Mesendoderm (in vitro differentiated cells): ENCODE measurements at regions not wholly inside any gene's neighbourhood (a gene's known extent, or its start where the extent isn't known, plus 50 kb on each side); places are given as distances from the start of the nearest gene placed in this dataset.

Source experiments
- DNase-seq: peaks from one replicate; pipeline ENCODE4 v3.0.0; 2013
- H2AK5ac ChIP-seq: 2 replicates; pipeline ENCODE4 v1.6.1; 2013; ENCODE audit warnings: low read length, inconsistent platforms
- H2BK120ac ChIP-seq: 2 replicates; pipeline ENCODE4 v1.6.1; 2013; ENCODE audit warnings: low read depth, mild to moderate bottlenecking, low read length, moderate library complexity, mixed read lengths
- H2BK15ac ChIP-seq: replicated peaks from 2 replicates; pipeline ENCODE4 v1.6.1; 2013; ENCODE audit warnings: low read depth, mild to moderate bottlenecking, moderate library complexity
- H2BK5ac ChIP-seq: 2 replicates; pipeline ENCODE4 v1.6.1; 2013; ENCODE audit warnings: low read length, inconsistent platforms
- H3K18ac ChIP-seq: 2 replicates; pipeline ENCODE4 v1.6.1; 2013; ENCODE audit warnings: mild to moderate bottlenecking, low read length, mixed read lengths
- H3K23ac ChIP-seq: one replicate; pipeline ENCODE4 v1.6.1; 2013; ENCODE audit warnings: low read length
- H3K27ac ChIP-seq: 2 replicates; pipeline ENCODE4 v1.5.1; 2013; ENCODE audit warnings: low read depth, mild to moderate bottlenecking, inconsistent platforms, low read length, moderate library complexity
- H3K27me3 ChIP-seq: 2 replicates; pipeline ENCODE4 v1.6.1; 2013; ENCODE audit warnings: low read length, control low read depth, mild to moderate bottlenecking, inconsistent platforms; ENCODE audit not compliant: insufficient read depth, poor library complexity
- H3K36me3 ChIP-seq: 2 replicates; pipeline ENCODE4 v1.6.1; 2013; ENCODE audit warnings: low read length, inconsistent platforms; ENCODE audit not compliant: control insufficient read depth, insufficient read depth
- H3K4ac ChIP-seq: one replicate; pipeline ENCODE4 v1.6.1; 2013; ENCODE audit warnings: low read depth, mild to moderate bottlenecking, low read length, moderate library complexity
- H3K4me1 ChIP-seq: 2 replicates; pipeline ENCODE4 v1.6.1; 2013; ENCODE audit warnings: low read depth, low read length, inconsistent platforms; ENCODE audit not compliant: control insufficient read depth
- H3K4me2 ChIP-seq: 2 replicates; pipeline ENCODE4 v1.6.1; 2013; ENCODE audit warnings: low read length
- H3K4me3 ChIP-seq: 2 replicates; pipeline ENCODE4 v1.5.1; 2013; ENCODE audit warnings: mild to moderate bottlenecking, low read length
- H3K56ac ChIP-seq: one replicate; pipeline ENCODE4 v1.6.1; 2013; ENCODE audit warnings: low read length
- H3K79me1 ChIP-seq: 2 replicates; pipeline ENCODE4 v1.6.1; 2013; ENCODE audit warnings: low read length, inconsistent platforms
- H3K79me2 ChIP-seq: 2 replicates; pipeline ENCODE4 v1.6.1; 2013; ENCODE audit warnings: mild to moderate bottlenecking, low read length; ENCODE audit not compliant: control insufficient read depth, insufficient read depth
- H3K9ac ChIP-seq: 2 replicates; pipeline ENCODE4 v1.6.1; 2013; ENCODE audit warnings: low read length, inconsistent platforms
- H4K5ac ChIP-seq: one replicate; pipeline ENCODE4 v1.6.1; 2013; ENCODE audit warnings: low read length
- H4K8ac ChIP-seq: one replicate; pipeline ENCODE4 v1.6.1; 2013; ENCODE audit warnings: low read depth, mild to moderate bottlenecking, control low read depth, low read length, moderate library complexity
- WGBS: extraction: QIAGEN DNeasy Blood & Tissue Kit; methylation state at CpG from one replicate; pipeline ENCODE4 v1.1.7; 2013; ENCODE audit warnings: low lambda C conversion rate, missing lambda C conversion rate; ENCODE audit not compliant: insufficient coverage; ENCODE audit errors: extremely low coverage; 5-methylcytosine and 5-hydroxymethylcytosine counted together

DNA sequence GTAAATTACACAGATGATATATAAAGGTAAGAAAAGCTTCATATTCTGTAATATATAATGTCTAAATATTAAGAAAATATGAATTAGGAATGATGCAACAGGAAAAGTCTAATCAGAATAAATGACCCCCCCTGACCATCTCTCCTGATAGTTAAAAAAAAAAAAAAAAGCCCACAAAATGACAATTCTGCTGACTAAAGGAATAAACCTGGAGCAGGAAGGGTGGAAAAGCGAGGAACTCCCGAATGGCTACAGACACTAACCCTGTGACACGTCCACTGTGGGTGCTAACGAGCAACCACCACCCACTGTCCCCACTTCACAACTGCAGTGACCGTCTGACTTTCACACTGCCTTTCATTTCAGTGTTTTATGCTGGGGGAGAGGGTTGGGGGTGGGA is 67.6 kb upstream of the FOXQ1 start:
- H2BK120ac ChIP-seq: no peak overlapping the region
- H3K27ac ChIP-seq: no peak overlapping the region
- no CpG with 5 or more reads among the region's 5 CpGs for WGBS
- no peak overlapping the region for H3K23ac ChIP-seq
- H2BK15ac ChIP-seq: no peak overlapping the region
- no peaks in the 10 kb centered on the region for H3K27me3 ChIP-seq
- H2AK5ac ChIP-seq: no peak overlapping the region
- no peak overlapping the region for H3K18ac ChIP-seq
- H4K5ac ChIP-seq: no peak overlapping the region
- no peaks in the 10 kb centered on the region for H3K36me3 ChIP-seq
- no peak overlapping the region for H2BK5ac ChIP-seq
- H3K79me2 ChIP-seq: no peaks in the 10 kb centered on the region
- H3K4me3 ChIP-seq: no peak overlapping the region
- DNase-seq: no peak
- H3K4me1 ChIP-seq: no peaks in the 10 kb centered on the region
- H3K9ac ChIP-seq: no peak overlapping the region
- H3K4ac ChIP-seq: no peak overlapping the region
- H3K56ac ChIP-seq: no peak overlapping the region
- no peak overlapping the region for H3K4me2 ChIP-seq
- H3K79me1 ChIP-seq: no peaks in the 10 kb centered on the region
- H4K8ac ChIP-seq: no peak overlapping the region

DNA sequence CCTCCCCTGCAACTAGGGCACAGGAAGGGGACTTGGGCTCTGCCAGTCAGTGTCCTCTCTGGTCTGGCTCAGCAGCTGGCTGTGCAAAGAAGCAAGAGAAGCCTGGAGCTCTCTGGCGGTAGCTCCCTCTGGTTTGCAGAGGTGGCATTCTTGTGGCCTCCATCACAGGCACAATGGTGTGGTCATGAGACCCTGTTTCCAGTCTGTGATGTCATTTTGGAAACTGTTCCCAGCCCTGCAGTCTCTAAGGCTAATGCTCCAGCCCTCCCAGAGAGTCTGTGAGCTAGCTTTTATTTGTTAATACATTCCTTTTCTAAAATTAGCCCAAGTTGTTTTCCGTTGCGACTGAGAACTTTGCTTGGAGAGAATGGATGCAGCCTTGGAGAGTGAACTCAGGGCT is 69.5 kb upstream of the FOXQ1 start:
- H3K27me3 ChIP-seq: no peaks in the 10 kb centered on the region
- H3K18ac ChIP-seq: no peak overlapping the region
- H3K9ac ChIP-seq: no peak overlapping the region
- H3K79me1 ChIP-seq: no peaks in the 10 kb centered on the region
- no peak overlapping the region for H3K4me3 ChIP-seq
- no peak overlapping the region for H3K4me2 ChIP-seq
- H2AK5ac ChIP-seq: no peak overlapping the region
- no peak overlapping the region for H3K4ac ChIP-seq
- H4K8ac ChIP-seq: no peak overlapping the region
- H3K27ac ChIP-seq: no peak overlapping the region
- H3K56ac ChIP-seq: no peak overlapping the region
- no peaks in the 10 kb centered on the region for H3K79me2 ChIP-seq
- peak; percentile 6 for DNase-seq
- H3K23ac ChIP-seq: no peak overlapping the region
- H2BK120ac ChIP-seq: no peak overlapping the region
- no peak overlapping the region for H2BK15ac ChIP-seq
- no peaks in the 10 kb centered on the region for H3K4me1 ChIP-seq
- H2BK5ac ChIP-seq: no peak overlapping the region
- no peaks in the 10 kb centered on the region for H3K36me3 ChIP-seq
- WGBS: no CpG with 5 or more reads among the region's 3 CpGs
- H4K5ac ChIP-seq: no peak overlapping the region

DNA sequence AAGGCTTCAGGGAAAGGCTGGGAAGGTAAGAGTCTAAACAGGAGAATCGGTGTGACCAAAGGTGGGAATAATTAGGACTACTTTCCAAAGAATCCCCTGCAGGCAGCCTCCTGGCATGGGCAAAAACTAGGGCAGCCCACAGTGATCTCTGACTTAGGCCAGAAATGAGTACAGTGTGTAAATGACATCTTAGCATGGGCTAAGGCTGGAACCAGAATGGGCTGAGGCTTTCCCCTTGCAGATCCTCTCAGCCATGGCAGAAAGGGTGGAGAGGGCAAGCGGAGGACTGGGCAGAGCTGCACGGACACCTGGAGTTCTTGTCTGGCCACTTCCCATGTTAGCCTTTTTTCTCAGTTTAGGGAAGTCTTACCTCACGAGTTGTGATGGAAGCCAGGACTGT is 69.9 kb upstream of the FOXQ1 start:
- H3K27ac ChIP-seq: no peak overlapping the region

DNA sequence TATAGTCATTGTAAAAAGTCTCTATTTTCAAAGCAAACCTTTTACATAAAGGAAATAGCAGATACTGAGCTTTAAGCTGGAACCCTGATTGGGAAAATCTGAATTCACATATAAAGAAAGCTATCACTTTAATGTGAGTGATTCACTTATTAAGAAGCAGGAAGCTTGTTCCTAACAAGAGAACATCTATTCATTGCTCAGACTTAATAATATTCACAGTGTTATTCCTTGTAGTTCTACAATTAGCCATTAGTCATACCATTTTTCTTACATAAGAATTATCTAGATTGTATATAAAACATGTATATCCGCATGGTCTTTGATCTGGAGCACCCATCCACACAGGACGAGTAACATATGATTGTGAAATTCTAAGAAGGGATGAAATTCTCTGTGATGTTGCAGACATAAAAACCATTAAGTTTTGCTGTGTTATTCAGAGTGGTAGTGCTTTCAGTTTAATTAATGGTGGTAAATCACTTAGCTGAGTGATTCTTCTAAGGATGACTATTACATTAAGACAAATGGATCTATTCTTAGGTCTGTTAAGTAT is 71.1 kb upstream of the FOXQ1 start:
- Histone ChIP-seq H3K18ac (no peak overlapping the region), H3K4me2 (no peak overlapping the region)

More for the DNA sequence above, 69.9 kb upstream of the FOXQ1 start:
- no peak overlapping the region for H4K5ac ChIP-seq
- no peak overlapping the region for H3K4me2 ChIP-seq
- no peak for DNase-seq
- H3K23ac ChIP-seq: no peak overlapping the region
- no peaks in the 10 kb centered on the region for H3K36me3 ChIP-seq
- H2BK5ac ChIP-seq: no peak overlapping the region
- no peak overlapping the region for H3K4me3 ChIP-seq
- no peak overlapping the region for H3K18ac ChIP-seq
- H3K27me3 ChIP-seq: no peaks in the 10 kb centered on the region
- WGBS: no CpG with 5 or more reads among the region's 4 CpGs
- no peak overlapping the region for H4K8ac ChIP-seq
- H3K4me1 ChIP-seq: no peaks in the 10 kb centered on the region
- no peaks in the 10 kb centered on the region for H3K79me1 ChIP-seq
- no peak overlapping the region for H3K9ac ChIP-seq
- no peaks in the 10 kb centered on the region for H3K79me2 ChIP-seq
- no peak overlapping the region for H2BK15ac ChIP-seq
- no peak overlapping the region for H3K56ac ChIP-seq
- H2AK5ac ChIP-seq: no peak overlapping the region
- no peak overlapping the region for H3K4ac ChIP-seq
- no peak overlapping the region for H2BK120ac ChIP-seq

DNA sequence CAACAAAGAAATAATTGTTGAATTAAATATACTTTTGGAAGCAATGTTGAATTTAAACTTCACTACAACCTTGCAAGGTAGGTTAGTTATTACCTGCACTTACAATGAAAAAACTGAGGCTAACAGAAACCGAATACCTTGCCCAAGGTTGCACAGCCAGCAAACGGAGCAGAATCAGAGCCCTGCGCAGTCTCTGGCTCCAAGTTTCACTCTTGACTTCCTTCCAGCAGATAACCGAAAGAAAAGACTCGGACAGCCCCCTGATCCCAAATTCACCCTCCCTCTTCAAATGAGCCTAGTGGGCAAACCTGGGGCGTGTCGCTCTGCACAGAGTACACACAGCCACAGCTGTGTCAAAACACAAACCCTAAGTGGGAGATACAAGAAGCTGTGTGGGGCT is 72.1 kb upstream of the FOXQ1 start:
- H3K79me1 ChIP-seq: no peaks in the 10 kb centered on the region
- H3K23ac ChIP-seq: no peak overlapping the region
- no peak overlapping the region for H2BK5ac ChIP-seq
- WGBS: no CpG with 5 or more reads among the region's 7 CpGs
- no peak overlapping the region for H3K4ac ChIP-seq
- H4K8ac ChIP-seq: no peak overlapping the region
- H3K56ac ChIP-seq: no peak overlapping the region
- no peaks in the 10 kb centered on the region for H3K79me2 ChIP-seq
- no peak overlapping the region for H3K9ac ChIP-seq
- H2BK120ac ChIP-seq: no peak overlapping the region
- no peaks in the 10 kb centered on the region for H3K36me3 ChIP-seq
- H3K4me3 ChIP-seq: no peak overlapping the region
- no peak overlapping the region for H4K5ac ChIP-seq
- no peak for DNase-seq
- no peak overlapping the region for H2AK5ac ChIP-seq
- H2BK15ac ChIP-seq: no peak overlapping the region
- H3K4me2 ChIP-seq: no peak overlapping the region
- H3K27ac ChIP-seq: no peak overlapping the region
- H3K18ac ChIP-seq: no peak overlapping the region
- H3K27me3 ChIP-seq: no peaks in the 10 kb centered on the region
- H3K4me1 ChIP-seq: no peaks in the 10 kb centered on the region

More for the DNA sequence above, 71.1 kb upstream of the FOXQ1 start:
- no CpG with 5 or more reads among the region's 2 CpGs for WGBS
- DNase-seq: no peak
- no peaks in the 10 kb centered on the region for H3K79me1 ChIP-seq
- H3K23ac ChIP-seq: no peak overlapping the region
- H3K27me3 ChIP-seq: no peaks in the 10 kb centered on the region
- no peak overlapping the region for H3K9ac ChIP-seq
- no peak overlapping the region for H4K8ac ChIP-seq
- H3K27ac ChIP-seq: no peak overlapping the region
- H3K4me3 ChIP-seq: no peak overlapping the region
- no peak overlapping the region for H3K4ac ChIP-seq
- H2BK120ac ChIP-seq: no peak overlapping the region
- H2BK5ac ChIP-seq: no peak overlapping the region
- H3K79me2 ChIP-seq: no peaks in the 10 kb centered on the region
- no peak overlapping the region for H2BK15ac ChIP-seq
- no peak overlapping the region for H4K5ac ChIP-seq
- H3K4me1 ChIP-seq: no peaks in the 10 kb centered on the region
- H3K36me3 ChIP-seq: no peaks in the 10 kb centered on the region
- no peak overlapping the region for H2AK5ac ChIP-seq
- H3K56ac ChIP-seq: no peak overlapping the region

DNA sequence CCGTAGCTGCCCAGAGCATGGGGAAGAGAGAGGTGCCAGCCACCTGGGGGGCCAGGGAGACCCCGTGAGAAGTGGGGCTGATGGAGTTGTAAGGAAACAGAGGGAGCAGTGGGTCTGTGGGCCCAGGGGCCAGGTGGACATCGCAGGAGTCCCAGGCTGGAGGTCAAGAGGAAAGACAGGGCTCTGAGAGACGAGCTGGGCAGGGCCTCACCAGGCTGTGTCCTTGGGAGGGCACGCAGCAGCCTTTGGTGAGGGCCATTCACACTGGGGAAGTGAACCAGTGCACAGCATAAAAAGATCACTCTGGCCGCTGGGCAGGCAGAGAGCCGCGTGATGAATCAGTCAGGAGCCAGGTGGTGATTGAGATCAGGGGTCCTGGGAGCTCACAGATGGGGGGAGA is 73.9 kb upstream of the FOXQ1 start:
- no peak overlapping the region for H2BK120ac ChIP-seq
- no peak overlapping the region for H3K4me2 ChIP-seq
- H3K79me2 ChIP-seq: no peaks in the 10 kb centered on the region
- DNase-seq: no peak
- no peak overlapping the region for H2AK5ac ChIP-seq
- H2BK5ac ChIP-seq: no peak overlapping the region
- H3K27ac ChIP-seq: no peak overlapping the region
- no peaks in the 10 kb centered on the region for H3K4me1 ChIP-seq
- H3K23ac ChIP-seq: no peak overlapping the region
- H3K36me3 ChIP-seq: no peaks in the 10 kb centered on the region
- no peak overlapping the region for H4K8ac ChIP-seq
- H2BK15ac ChIP-seq: no peak overlapping the region
- H3K56ac ChIP-seq: no peak overlapping the region
- H4K5ac ChIP-seq: no peak overlapping the region
- H3K18ac ChIP-seq: no peak overlapping the region
- no peak overlapping the region for H3K9ac ChIP-seq
- no peak overlapping the region for H3K4ac ChIP-seq
- no peaks in the 10 kb centered on the region for H3K79me1 ChIP-seq
- no peaks in the 10 kb centered on the region for H3K27me3 ChIP-seq
- H3K4me3 ChIP-seq: no peak overlapping the region
- no CpG with 5 or more reads among the region's 8 CpGs for WGBS
